SU-DHL-6 (cell line): ENCODE measurements at regions not wholly inside any gene's neighbourhood (a gene's known extent, or its start where the extent isn't known, plus 50 kb on each side); places are given as distances from the start of the nearest gene placed in this dataset.

Source experiments
- H2AFZ ChIP-seq: fragments of 200-600 bp; sonication (generic); 2 replicates; pipeline ENCODE4 v1.6.1; 2014; ENCODE audit warnings: low read depth, mild to moderate bottlenecking, moderate library complexity, mixed read lengths, antibody characterized with exemption, low read length; ENCODE audit not compliant: severe bottlenecking
- H3F3A ChIP-seq: fragments of 200-600 bp; shearing (Covaris generic); 2 replicates; pipeline ENCODE4 v1.6.0; 2016; ENCODE audit warnings: antibody characterized with exemption, mild to moderate bottlenecking; ENCODE audit not compliant: insufficient read depth
- H3K27ac ChIP-seq: fragments of 200-600 bp; sonication (generic); 2 replicates; pipeline ENCODE4 v1.5.1; 2016; ENCODE audit warnings: low read depth, mild to moderate bottlenecking, low read length, moderate library complexity, mixed read lengths
- H3K27me3 ChIP-seq: fragments of 200-600 bp; sonication (generic), shearing (Covaris generic); 2 replicates; pipeline ENCODE4 v1.6.0; 2014; ENCODE audit warnings: mild to moderate bottlenecking, low read length
- H3K36me3 ChIP-seq: fragments of 200-600 bp; sonication (generic); 2 replicates; pipeline ENCODE4 v1.6.1; 2014; ENCODE audit warnings: mild to moderate bottlenecking, low read length, mixed read lengths
- H3K4me2 ChIP-seq: fragments of 300-600, 200-600 bp; shearing (Covaris generic), sonication (generic); 2 replicates; pipeline ENCODE4 v1.6.0; 2014; ENCODE audit warnings: low read length, low read depth, mild to moderate bottlenecking; ENCODE audit not compliant: poor library complexity, severe bottlenecking
- H3K4me3 ChIP-seq: fragments of 200-600 bp; sonication (generic); 2 replicates; pipeline ENCODE4 v1.5.1; 2014; ENCODE audit warnings: antibody characterized with exemption, low read length, mild to moderate bottlenecking, mixed read lengths; ENCODE audit not compliant: insufficient read depth, poor library complexity, severe bottlenecking
- H3K79me2 ChIP-seq: fragments of 200-600 bp; sonication (generic); 2 replicates; pipeline ENCODE4 v1.6.1; 2014; ENCODE audit warnings: mild to moderate bottlenecking, low read length, moderate library complexity; ENCODE audit not compliant: insufficient read depth
- H3K9ac ChIP-seq: fragments of 200-600 bp; sonication (generic); 2 replicates; pipeline ENCODE4 v1.7.0; 2014; ENCODE audit warnings: mild to moderate bottlenecking, low read length
- H3K9me2 ChIP-seq: fragments of 200-600 bp; sonication (generic); replicated peaks from 2 replicates; pipeline ENCODE4 v1.6.1; 2014; ENCODE audit warnings: low read length; ENCODE audit not compliant: insufficient read depth
- H3K9me3 ChIP-seq: fragments of 200-600 bp; sonication (generic); 2 replicates; pipeline ENCODE4 v1.6.1; 2014; ENCODE audit warnings: low read length, mixed read lengths; ENCODE audit not compliant: insufficient read depth
- H4K20me1 ChIP-seq: fragments of 200-600 bp; sonication (generic); 2 replicates; pipeline ENCODE4 v1.6.1; 2014; ENCODE audit warnings: low read depth, mild to moderate bottlenecking, antibody characterized with exemption, low read length, moderate library complexity, mixed read lengths
- CTCF ChIP-seq: fragments of 200-600 bp; sonication (generic); IDR thresholded peaks from one replicate; pipeline ENCODE4 v1.5.1; 2017; ENCODE audit warnings: antibody characterized with exemption, mild to moderate bottlenecking, low read length, moderate library complexity; ENCODE audit not compliant: insufficient read depth, poor library complexity, severe bottlenecking
- EZH2phosphoT487 ChIP-seq: fragments of 200-600 bp; sonication (generic), shearing (Covaris generic); conservative IDR thresholded peaks from 2 replicates; pipeline ENCODE4 v1.6.1; 2018; ENCODE audit warnings: mild to moderate bottlenecking, antibody characterized with exemption, low read length, moderate library complexity, mixed read lengths

DNA sequence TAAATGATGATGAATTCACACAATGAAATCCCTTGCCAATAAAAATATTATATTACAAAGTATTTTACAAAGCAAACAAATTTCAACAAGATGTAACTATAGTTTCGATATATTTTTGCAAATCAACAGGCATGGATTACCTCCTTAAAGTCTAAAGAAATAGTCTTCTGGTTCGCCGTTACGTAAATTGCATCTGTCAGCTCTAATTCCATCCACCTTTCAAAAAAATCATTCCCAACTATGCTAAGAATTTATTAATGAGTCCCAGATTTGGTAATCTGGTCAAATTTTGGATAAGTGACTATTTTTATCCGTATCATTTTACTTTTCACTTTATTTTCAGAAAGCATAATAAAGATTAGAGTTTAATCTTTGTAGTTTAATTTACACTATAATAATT is 1984.9 kb downstream of the EFNA5 start:
- TF ChIP-seq CTCF (no peak), EZH2phosphoT487 (no peak)
- Histone ChIP-seq H2AFZ (no peak overlapping the region), H3K36me3 (no peaks in the 10 kb centered on the region), H3F3A (no peaks in the 10 kb centered on the region), H3K4me2 (no peak overlapping the region), H3K27ac (no peak overlapping the region), H4K20me1 (no peaks in the 10 kb centered on the region), H3K9me2 (no peaks in the 10 kb centered on the region), H3K9me3 (no peaks in the 10 kb centered on the region), H3K79me2 (no peaks in the 10 kb centered on the region), H3K9ac (no peak overlapping the region), H3K4me3 (no peak overlapping the region), H3K27me3 (no peaks in the 10 kb centered on the region)

DNA sequence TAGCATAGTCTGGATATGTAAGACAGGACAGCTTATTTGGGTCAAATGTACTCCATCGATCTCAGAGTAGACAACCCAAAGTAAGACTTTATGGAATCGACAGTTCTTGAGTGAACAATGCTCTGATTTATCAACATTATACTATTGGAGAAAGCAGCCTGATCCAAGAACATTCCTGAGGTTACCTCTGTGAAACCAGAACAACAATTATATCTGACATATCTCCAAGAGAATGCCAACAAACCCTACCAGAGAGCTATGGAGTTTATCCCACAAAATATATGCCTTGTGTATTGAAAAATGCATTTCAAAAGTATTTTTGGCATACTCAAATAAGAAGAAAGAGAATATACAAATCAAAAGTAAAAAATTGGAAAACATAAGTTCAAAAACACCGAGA is 1985.9 kb downstream of the EFNA5 start:
- Histone ChIP-seq H4K20me1 (no peaks in the 10 kb centered on the region), H3K27me3 (no peaks in the 10 kb centered on the region), H3K4me3 (no peak overlapping the region), H3K79me2 (no peaks in the 10 kb centered on the region), H3K27ac (no peak overlapping the region), H3K4me2 (no peak overlapping the region), H3K9me2 (no peaks in the 10 kb centered on the region), H3F3A (no peaks in the 10 kb centered on the region), H3K36me3 (no peaks in the 10 kb centered on the region), H3K9ac (no peak overlapping the region), H3K9me3 (no peaks in the 10 kb centered on the region), H2AFZ (no peak overlapping the region)
- TF ChIP-seq EZH2phosphoT487 (no peak), CTCF (no peak)

- no peak overlapping the region for H3K4me3 ChIP-seq
- no peaks in the 10 kb centered on the region for H3K9me3 ChIP-seq
- H3K4me2 ChIP-seq, result no peak overlapping the region
- H4K20me1 ChIP-seq, result no peaks in the 10 kb centered on the region
- no peak for TF ChIP-seq CTCF
- H3F3A ChIP-seq, result no peaks in the 10 kb centered on the region
- H3K79me2 ChIP-seq, result no peaks in the 10 kb centered on the region
- H3K9ac ChIP-seq, result no peak overlapping the region
- no peaks in the 10 kb centered on the region for H3K9me2 ChIP-seq
- no peak overlapping the region for H3K27ac ChIP-seq
- H2AFZ ChIP-seq, result peak overlapping the region; percentile 62
- no peaks in the 10 kb centered on the region for H3K36me3 ChIP-seq
- no peaks in the 10 kb centered on the region for H3K27me3 ChIP-seq
Measured at GRCh38 chr5:105680858-105681475, 1989.8 kb downstream of the EFNA5 start.
